GM18909 (cell line): ENCODE measurements at regions not wholly inside any gene's neighbourhood (a gene's known extent, or its start where the extent isn't known, plus 50 kb on each side); places are given as distances from the start of the nearest gene placed in this dataset.

Experiments used
- ATAC-seq: cut with Tn5 transposase; IDR thresholded peaks from one replicate; pipeline ENCODE4 v1.9.1; 2021; ENCODE audit warnings: mild to moderate bottlenecking; ENCODE audit not compliant: unreplicated experiment, poor library complexity

- no peak for ATAC-seq
Measured at GRCh38 chr12:45585522-45586230, 143.8 kb upstream of the ARID2 start.

GRCh38 chr12:45586486-45586885, 143.0 kb upstream of the ARID2 start:
- no peak for ATAC-seq

DNA sequence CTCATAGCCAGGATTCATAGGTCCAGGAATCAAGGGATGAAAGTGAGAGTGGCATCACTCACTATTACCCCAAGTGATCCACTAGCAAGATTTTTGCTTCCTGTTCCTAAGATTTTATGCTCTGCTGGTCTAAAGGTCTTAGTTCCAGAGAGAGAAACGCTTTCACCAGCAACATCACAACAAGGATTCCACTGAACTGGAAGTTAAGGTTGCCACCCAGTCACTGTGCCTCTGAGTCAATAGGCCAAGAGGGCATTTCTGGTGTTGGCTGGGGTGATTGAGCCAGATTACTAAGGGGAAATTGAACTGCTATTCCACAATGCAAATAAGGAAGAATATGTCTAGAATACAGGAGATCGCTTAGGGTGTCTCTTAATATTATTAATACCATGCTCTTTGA, 142.5 kb upstream of the ARID2 start:
- no peak for ATAC-seq

GRCh38 chr12:45587877-45588533, 141.5 kb upstream of the ARID2 start:
- ATAC-seq = no peak

DNA sequence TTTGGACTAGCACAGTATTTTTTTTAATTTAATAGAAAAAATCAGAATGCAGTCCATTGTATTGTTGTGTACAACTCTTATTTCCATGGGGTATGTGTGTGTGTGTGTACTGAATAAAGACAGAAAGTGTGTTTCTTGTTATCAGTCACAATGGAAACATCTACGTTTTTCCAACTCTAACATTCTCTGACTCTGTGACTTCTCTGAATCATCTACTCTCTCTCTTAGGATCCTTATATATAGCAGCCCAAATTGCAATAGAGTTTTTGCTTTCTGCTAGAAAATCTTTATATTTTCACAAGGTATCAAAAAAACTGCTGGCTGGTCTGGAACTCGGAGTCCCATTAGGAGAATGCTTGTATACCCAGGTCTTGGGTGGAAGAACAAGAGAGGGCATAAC, 138.9 kb upstream of the ARID2 start:
- ATAC-seq = no peak

DNA sequence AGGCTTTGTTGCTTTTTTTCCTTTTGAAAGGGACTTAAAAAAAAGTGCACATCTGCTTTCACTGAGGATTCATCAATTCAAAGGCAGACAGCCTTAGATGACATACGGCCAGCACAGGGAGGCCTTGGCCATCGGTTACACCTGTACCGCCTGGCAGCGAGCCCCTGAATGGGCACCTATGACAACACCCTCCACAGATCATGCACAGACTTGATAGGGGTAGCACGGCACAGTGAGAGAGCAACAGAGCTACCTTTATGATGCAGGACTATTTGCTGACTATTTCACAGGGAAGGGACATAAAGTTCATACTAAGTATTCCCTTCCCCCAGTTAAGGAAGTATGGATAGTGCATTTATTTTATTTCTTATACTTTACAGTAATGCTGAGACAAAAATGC, 137.9 kb upstream of the ARID2 start:
- ATAC-seq = no peak

- no peak for ATAC-seq
Measured at GRCh38 chr12:45596366-45596765, 133.1 kb upstream of the ARID2 start.

DNA sequence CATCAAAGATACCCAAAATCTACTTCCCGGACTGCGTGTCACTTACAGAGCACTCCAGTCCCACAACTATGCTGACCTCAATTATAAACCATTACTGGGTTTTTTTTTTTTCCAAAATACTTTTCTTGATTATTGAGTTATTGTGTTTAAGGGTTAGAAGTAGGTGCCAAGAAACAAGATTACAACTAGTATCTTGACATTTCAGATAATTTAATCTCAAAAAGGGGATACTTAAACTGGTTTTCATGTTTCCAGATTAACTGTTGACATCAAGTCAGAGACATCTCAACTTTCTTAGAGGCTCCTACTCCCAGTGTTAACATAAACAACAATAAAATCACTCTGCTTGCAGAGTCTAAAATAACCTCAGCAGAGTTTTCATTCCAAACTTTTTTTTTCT, 131.2 kb upstream of the ARID2 start:
- no peak for ATAC-seq

DNA sequence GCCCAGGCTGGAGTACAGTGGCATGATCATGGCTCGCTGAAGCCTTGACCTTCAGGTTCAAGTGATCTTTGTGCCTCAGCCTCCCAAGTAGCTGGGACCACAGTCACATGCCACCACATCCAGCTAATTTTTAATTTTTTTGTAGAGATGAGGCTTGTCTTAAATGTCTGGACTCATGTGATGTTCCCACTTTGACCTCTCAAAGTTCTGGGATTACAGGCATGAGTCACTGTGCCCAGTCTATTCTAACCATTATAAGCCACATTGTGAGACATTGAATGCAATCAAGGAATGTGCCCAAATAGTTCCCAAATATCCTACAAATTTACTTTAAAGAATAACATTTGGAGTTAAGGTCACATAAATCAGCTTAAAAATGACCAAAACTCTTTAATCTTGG, 130.7 kb upstream of the ARID2 start:
- ATAC-seq = no peak

- ATAC-seq = no peak
Measured at GRCh38 chr12:45599196-45599595, 130.3 kb upstream of the ARID2 start.

GRCh38 chr12:45601390-45601789, 128.1 kb upstream of the ARID2 start:
- no peak for ATAC-seq

GRCh38 chr12:45601888-45602287, 127.6 kb upstream of the ARID2 start:
- no peak for ATAC-seq

DNA sequence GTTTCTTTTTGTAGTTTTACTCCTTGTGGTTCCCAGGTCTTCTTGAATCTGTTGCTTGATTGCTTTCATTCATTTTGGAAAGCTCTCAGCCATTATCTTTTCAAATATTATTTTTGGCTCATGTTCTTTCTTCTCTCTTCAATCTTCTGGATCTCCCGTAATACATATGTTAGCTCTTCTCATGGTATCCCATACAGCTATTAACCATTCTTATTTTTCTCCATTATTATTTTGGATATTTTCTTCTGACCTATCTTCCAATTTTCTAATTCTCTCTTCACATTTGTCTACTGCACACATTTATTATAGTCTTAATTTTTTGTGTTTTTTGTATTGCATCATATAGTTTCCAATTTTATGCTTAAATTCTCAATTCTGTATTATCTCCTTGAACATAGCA, 123.9 kb upstream of the ARID2 start:
- ATAC-seq = no peak

- ATAC-seq = no peak
Measured at GRCh38 chr12:45611061-45611460, 118.4 kb upstream of the ARID2 start.

- no peak for ATAC-seq
Measured at GRCh38 chr12:45611495-45611894, 118.0 kb upstream of the ARID2 start.

- no peak for ATAC-seq
Measured at GRCh38 chr12:45612044-45612794, 117.3 kb upstream of the ARID2 start.

DNA sequence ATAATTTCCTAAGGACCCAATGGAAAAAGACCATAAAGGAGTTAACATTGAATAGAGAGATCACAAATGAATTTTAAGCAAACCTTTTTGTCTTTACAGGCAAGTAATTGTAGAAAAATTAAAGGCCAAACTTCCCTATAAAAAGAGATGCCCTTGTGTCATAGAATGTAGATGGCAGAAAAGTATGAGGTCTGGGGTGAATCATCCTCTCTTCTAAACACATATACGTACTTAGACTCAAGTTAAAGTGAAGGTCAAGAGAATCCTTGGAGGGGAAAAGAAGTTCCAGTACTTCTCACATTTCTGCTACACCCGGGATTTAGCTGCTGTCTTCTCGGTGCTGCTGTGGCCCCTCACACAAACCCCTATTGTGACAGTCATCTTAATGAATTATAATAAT, 116.2 kb upstream of the ARID2 start:
- no peak for ATAC-seq

- ATAC-seq = no peak
Measured at GRCh38 chr12:45613855-45614254, 115.7 kb upstream of the ARID2 start.

DNA sequence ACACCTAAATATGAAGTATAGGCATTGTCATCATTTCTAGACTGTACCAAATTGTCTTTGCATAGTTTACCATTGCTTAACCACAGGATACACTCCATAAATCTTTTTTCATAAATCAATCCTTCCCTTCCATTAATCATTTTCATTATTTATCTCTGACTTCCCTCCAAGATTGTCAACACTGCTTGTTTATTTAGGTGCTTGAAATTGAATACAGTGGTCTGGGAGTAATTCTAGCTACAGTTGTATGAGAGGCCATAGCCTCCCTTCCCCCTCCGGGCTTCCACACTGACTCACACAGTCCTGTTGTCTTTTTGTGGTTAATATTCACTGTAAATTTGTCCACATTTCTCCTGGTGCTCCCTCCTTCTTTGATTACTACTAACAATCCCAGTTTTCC, 114.2 kb upstream of the ARID2 start:
- no peak for ATAC-seq

DNA sequence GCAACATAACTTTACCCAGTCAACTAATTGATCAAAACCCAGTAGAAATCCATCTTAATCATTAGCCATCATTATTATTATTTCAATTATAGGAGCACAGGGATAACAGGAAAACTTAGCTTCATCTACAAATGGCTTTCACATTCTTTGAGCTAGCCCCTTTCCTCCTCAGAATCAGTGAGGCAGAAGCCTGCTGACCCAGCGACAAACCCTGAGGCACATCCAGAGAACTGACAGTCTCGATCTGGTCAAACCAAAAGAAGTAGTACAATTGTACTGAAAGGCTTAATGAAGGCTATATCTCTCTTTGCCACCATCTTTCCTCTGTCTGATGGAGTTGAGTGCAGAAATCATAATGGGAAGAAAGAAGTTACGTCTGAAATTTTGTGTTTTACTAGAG, 109.8 kb upstream of the ARID2 start:
- no peak for ATAC-seq

GRCh38 chr12:45621703-45622102, 107.8 kb upstream of the ARID2 start:
- ATAC-seq = no peak
